ENCODE measurements at regions not wholly inside any gene's neighbourhood (a gene's known extent, or its start where the extent isn't known, plus 50 kb on each side); places are given as distances from the start of the nearest gene placed in this dataset.

GRCh38 chr13:27367570-27367969, 56.8 kb upstream of the GTF3A start:
- no peak for TF ChIP-seq CTCF (IDR thresholded peaks at IDR 0.05; ENCODE audit: low read depth, low read length)
- H3K4me3 ChIP-seq (ENCODE audit: low read depth, low read length) = no peak overlapping the region

GRCh38 chr13:27370305-27370872, 54.0 kb upstream of the GTF3A start:
- no peak overlapping the region for H3K4me3 ChIP-seq (ENCODE audit: low read depth, low read length)
- TF ChIP-seq CTCF (IDR thresholded peaks at IDR 0.05; ENCODE audit: low read depth, low read length) = no peak

GRCh38 chr13:27371932-27372331, 52.5 kb upstream of the GTF3A start:
- H3K4me3 ChIP-seq (ENCODE audit: low read depth, low read length) = no peak overlapping the region
- TF ChIP-seq CTCF (IDR thresholded peaks at IDR 0.05; ENCODE audit: low read depth, low read length) = no peak

GRCh38 chr13:27372896-27373295, 51.5 kb upstream of the GTF3A start:
- no peak for TF ChIP-seq CTCF (IDR thresholded peaks at IDR 0.05; ENCODE audit: low read depth, low read length)
- H3K4me3 ChIP-seq (ENCODE audit: low read depth, low read length) = no peak overlapping the region

GRCh38 chr13:27374126-27374613, 50.2 kb upstream of the GTF3A start:
- H3K4me3 ChIP-seq (ENCODE audit: low read depth, low read length) = no peak overlapping the region
- TF ChIP-seq CTCF (IDR thresholded peaks at IDR 0.05; ENCODE audit: low read depth, low read length) = no peak
